Vagina (tissue), 2 donors: ENCODE measurements at regions not wholly inside any gene's neighbourhood (a gene's known extent, or its start where the extent isn't known, plus 50 kb on each side); places are given as distances from the start of the nearest gene placed in this dataset.
A peak's percentile ranks its signal among the peaks of the same experiment; 100 is the strongest.

ENCODE experiments used
- DNase-seq, 2 donors: peaks; one replicate each; pipeline ENCODE4 v3.0.0-alpha.2; 2017; ENCODE audit errors: extremely low spot score in 2 of 2
- H3K27ac ChIP-seq: fragments of 200-600 bp; sonication (generic); one replicate; pipeline ENCODE4 v1.5.1; 2019
- H3K27me3 ChIP-seq: fragments of 200-600 bp; sonication (generic); one replicate; pipeline ENCODE4 v1.5.1; 2019
- H3K36me3 ChIP-seq, 2 donors: fragments of 200-600 bp; sonication (generic); one replicate each; pipeline ENCODE4 v1.5.1; 2017 to 2019
- H3K4me1 ChIP-seq: fragments of 200-600 bp; sonication (generic); one replicate; pipeline ENCODE4 v1.5.1; 2019
- H3K4me3 ChIP-seq, 2 donors: fragments of 200-600 bp; sonication (generic); 1 replicate in 1 of 2; 2 replicates in 1 of 2; pipeline ENCODE4 v1.5.1; 2016 to 2019
- H3K9me3 ChIP-seq: fragments of 200-600 bp; sonication (generic); one replicate; pipeline ENCODE4 v1.5.1; 2019
- POLR2A ChIP-seq, 2 donors: fragments of 450-650 bp; IDR thresholded peaks; one replicate each; pipeline ENCODE4 v1.6.1; 2017; ENCODE audit warnings: antibody characterized with exemption in 2 of 2, mild to moderate bottlenecking in 2 of 2, moderate library complexity in 2 of 2
- POLR2AphosphoS5 ChIP-seq, 2 donors: sonication (generic); formaldehyde crosslinking; IDR thresholded peaks; one replicate each; pipeline ENCODE4 v1.9.0; 2017; ENCODE audit warnings: antibody characterized with exemption in 2 of 2, mild to moderate bottlenecking in 2 of 2, low read depth in 1 of 2; ENCODE audit not compliant: insufficient read depth in 1 of 2
- intact Hi-C: fragments of 100-400 bp; cut with DNase I; formaldehyde crosslinking; loops from one replicate; pipeline ENCODE4 v1.15.1; 2023
- TF ChIP-seq, protein P1 (sequence below), 3 experiments: fragments of 450-650 bp in 2 of 3; fragments of 200-600 bp in 1 of 3; sonication (generic) in 1 of 3; IDR thresholded peaks; one replicate each; pipeline ENCODE4 v1.5.1; 2017 to 2019; ENCODE audit warnings: antibody characterized with exemption in 3 of 3, mild to moderate bottlenecking in 2 of 3, moderate library complexity in 2 of 3

DNA sequence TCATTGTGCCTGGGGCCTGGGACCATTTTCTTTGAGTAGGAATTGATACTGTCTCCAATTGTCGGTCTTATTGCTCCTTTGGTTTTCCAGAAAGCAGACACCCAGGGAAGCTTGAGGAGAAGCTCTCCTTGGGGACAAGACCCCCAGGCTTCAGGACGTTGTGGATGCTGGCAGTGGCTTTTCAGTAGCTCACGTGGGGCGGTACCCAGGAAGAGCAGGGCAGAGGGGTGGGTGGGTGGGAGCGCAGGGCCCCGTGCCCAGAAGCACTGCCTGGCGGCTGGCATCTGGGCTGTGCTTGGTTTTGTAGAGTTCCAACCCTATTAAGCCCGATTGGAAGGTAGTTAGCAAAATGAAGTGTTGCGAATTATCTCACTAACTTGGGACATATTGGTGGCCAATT is 374.2 kb upstream of the IRX1 start:
- Histone ChIP-seq H3K27me3 (no peaks in the 10 kb centered on the region), H3K4me1 (no peaks in the 10 kb centered on the region), H3K27ac (no peak overlapping the region), H3K9me3 (no peaks in the 10 kb centered on the region), H3K36me3 (no peaks in the 10 kb centered on the region), H3K4me3 (no peak overlapping the region)
- DNase-seq, result peak in 1 of 2 donors; percentile 27
- no peak for TF ChIP-seq POLR2A (IDR thresholded peaks at IDR 0.05)
- no peak for TF ChIP-seq POLR2AphosphoS5 (IDR thresholded peaks at IDR 0.05; ENCODE audit: insufficient read depth in 1 of 2, low read depth in 1 of 2)
- TF ChIP-seq, protein P1, sequence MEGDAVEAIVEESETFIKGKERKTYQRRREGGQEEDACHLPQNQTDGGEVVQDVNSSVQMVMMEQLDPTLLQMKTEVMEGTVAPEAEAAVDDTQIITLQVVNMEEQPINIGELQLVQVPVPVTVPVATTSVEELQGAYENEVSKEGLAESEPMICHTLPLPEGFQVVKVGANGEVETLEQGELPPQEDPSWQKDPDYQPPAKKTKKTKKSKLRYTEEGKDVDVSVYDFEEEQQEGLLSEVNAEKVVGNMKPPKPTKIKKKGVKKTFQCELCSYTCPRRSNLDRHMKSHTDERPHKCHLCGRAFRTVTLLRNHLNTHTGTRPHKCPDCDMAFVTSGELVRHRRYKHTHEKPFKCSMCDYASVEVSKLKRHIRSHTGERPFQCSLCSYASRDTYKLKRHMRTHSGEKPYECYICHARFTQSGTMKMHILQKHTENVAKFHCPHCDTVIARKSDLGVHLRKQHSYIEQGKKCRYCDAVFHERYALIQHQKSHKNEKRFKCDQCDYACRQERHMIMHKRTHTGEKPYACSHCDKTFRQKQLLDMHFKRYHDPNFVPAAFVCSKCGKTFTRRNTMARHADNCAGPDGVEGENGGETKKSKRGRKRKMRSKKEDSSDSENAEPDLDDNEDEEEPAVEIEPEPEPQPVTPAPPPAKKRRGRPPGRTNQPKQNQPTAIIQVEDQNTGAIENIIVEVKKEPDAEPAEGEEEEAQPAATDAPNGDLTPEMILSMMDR (IDR thresholded peaks at IDR 0.05), result no peak
- intact Hi-C loops, result no loop called here

DNA sequence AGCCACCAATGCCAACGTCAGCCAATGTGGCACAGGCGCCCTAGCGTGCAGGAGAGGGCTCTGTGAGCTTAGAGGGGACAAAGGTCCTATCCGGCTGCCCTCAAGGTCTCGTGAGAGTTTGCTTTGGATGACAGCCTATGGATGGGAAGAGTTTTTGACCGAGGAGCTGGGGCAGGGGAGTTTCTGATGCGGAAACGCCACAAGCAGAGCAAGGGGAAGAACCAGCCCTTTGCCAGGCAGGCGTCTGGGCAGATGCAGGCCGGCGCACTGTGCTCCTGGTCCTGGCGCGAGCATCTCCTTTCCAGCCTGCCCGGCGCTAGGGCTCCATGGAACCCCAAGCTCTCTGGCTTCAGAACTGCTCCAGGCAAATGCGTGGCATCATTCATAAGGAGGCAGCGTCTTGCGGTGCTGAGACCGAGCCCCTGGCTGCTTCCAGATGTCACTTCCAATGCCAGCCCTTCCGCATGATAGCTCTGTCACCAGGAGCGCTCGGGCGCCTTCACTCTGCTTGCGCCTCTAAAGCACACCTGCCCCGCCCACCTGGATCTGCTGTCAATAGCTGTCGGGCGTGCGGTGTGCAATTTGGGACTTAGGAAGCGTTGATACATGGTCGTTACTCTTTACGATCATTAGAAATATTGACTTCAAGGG is 374.9 kb upstream of the IRX1 start:
- no peaks in the 10 kb centered on the region for H3K9me3 ChIP-seq
- no peak overlapping the region for H3K27ac ChIP-seq
- intact Hi-C loops, result no loop called here
- H3K4me3 ChIP-seq, result no peak overlapping the region
- H3K4me1 ChIP-seq, result no peaks in the 10 kb centered on the region
- DNase-seq, result peak; percentile 58 to 79
- no peaks in the 10 kb centered on the region for H3K36me3 ChIP-seq
- no peaks in the 10 kb centered on the region for H3K27me3 ChIP-seq
- TF ChIP-seq POLR2AphosphoS5 (IDR thresholded peaks at IDR 0.05; ENCODE audit: insufficient read depth in 1 of 2, low read depth in 1 of 2) (no peak), POLR2A (IDR thresholded peaks at IDR 0.05) (no peak)
- TF ChIP-seq, protein P1 (IDR thresholded peaks at IDR 0.05), result no peak

DNA sequence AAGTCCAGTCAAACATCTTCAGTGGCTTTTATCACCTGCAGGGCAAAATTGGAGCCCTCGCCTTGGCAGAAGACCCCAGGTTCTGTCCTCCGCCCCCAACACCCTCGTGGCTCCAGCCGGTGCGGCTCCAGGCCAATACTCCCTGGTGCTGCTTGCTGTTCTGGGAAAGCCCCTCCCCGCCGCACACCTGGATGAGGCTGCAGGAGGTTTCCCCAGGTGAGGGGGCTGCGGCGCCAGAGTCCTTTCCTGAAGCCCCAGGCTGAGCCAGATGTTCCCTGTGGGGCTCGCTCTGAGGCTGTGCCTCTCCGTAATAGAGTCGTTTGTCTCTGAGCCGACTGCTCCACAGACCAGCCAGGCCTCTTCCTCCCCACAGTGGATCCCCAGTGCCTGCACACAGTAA is 375.4 kb upstream of the IRX1 start:
- H3K4me3 ChIP-seq, result no peak overlapping the region
- no peaks in the 10 kb centered on the region for H3K9me3 ChIP-seq
- peak in 1 of 2 donors; percentile 75 for DNase-seq
- intact Hi-C loops, result no loop called here
- no peaks in the 10 kb centered on the region for H3K27me3 ChIP-seq
- no peaks in the 10 kb centered on the region for H3K36me3 ChIP-seq
- TF ChIP-seq POLR2AphosphoS5 (IDR thresholded peaks at IDR 0.05; ENCODE audit: insufficient read depth in 1 of 2, low read depth in 1 of 2) (no peak), POLR2A (IDR thresholded peaks at IDR 0.05) (no peak)
- no peaks in the 10 kb centered on the region for H3K4me1 ChIP-seq
- H3K27ac ChIP-seq, result no peak overlapping the region

GRCh38 chr5:3218916-3219650 is 376.5 kb upstream of the IRX1 start:
- DNase-seq, result peak; percentile 79 to 82
- Histone ChIP-seq H3K27ac (no peak overlapping the region), H3K4me1 (no peaks in the 10 kb centered on the region), H3K9me3 (no peaks in the 10 kb centered on the region), H3K27me3 (no peaks in the 10 kb centered on the region), H3K36me3 (no peaks in the 10 kb centered on the region), H3K4me3 (no peak overlapping the region)
- TF ChIP-seq POLR2A (IDR thresholded peaks at IDR 0.05) (no peak), POLR2AphosphoS5 (IDR thresholded peaks at IDR 0.05; ENCODE audit: insufficient read depth in 1 of 2, low read depth in 1 of 2) (no peak)
- TF ChIP-seq, protein P1 (IDR thresholded peaks at IDR 0.05), result no peak
- intact Hi-C loops, result no loop called here

GRCh38 chr5:3217771-3218495 is 377.7 kb upstream of the IRX1 start:
- Histone ChIP-seq H3K36me3 (no peaks in the 10 kb centered on the region), H3K4me1 (no peaks in the 10 kb centered on the region), H3K27me3 (no peaks in the 10 kb centered on the region), H3K4me3 (no peak overlapping the region), H3K9me3 (no peaks in the 10 kb centered on the region), H3K27ac (no peak overlapping the region)
- peak; percentile 76 to 82 for DNase-seq
- no peak for TF ChIP-seq POLR2A (IDR thresholded peaks at IDR 0.05)
- intact Hi-C loops, result no loop called here
